Osteoblast (primary cell): ENCODE measurements at regions not wholly inside any gene's neighbourhood (a gene's known extent, or its start where the extent isn't known, plus 50 kb on each side); places are given as distances from the start of the nearest gene placed in this dataset.

Experiments
- DNase-seq: peaks from one replicate; pipeline ENCODE4 v3.0.0; 2011; ENCODE audit warnings: low spot score, mixed read lengths; ENCODE audit not compliant: insufficient read length; ENCODE audit errors: missing footprints
- H2AFZ ChIP-seq: 2 replicates; pipeline ENCODE4 v1.6.0; 2011; ENCODE audit warnings: mild to moderate bottlenecking, low read length
- H3K27ac ChIP-seq: 2 replicates; pipeline ENCODE4 v1.5.1; 2011; ENCODE audit warnings: mild to moderate bottlenecking, low read depth, low read length, moderate library complexity
- H3K27me3 ChIP-seq: 2 replicates; pipeline ENCODE4 v1.6.0; 2012; ENCODE audit warnings: mild to moderate bottlenecking, control low read depth, inconsistent platforms, low read length, moderate library complexity; ENCODE audit not compliant: insufficient read depth
- H3K36me3 ChIP-seq: 2 replicates; pipeline ENCODE4 v1.5.1; 2011; ENCODE audit warnings: mild to moderate bottlenecking, low read length, control low read depth, moderate library complexity; ENCODE audit not compliant: insufficient read depth
- H3K4me1 ChIP-seq: 2 replicates; pipeline ENCODE4 v1.5.1; 2011; ENCODE audit warnings: mild to moderate bottlenecking, low read length, control low read depth, moderate library complexity; ENCODE audit not compliant: insufficient read depth
- H3K4me2 ChIP-seq: 2 replicates; pipeline ENCODE4 v1.6.0; 2011; ENCODE audit warnings: mild to moderate bottlenecking, low read length; ENCODE audit not compliant: insufficient read depth
- H3K4me3 ChIP-seq: fragments of 200-600 bp; sonication (generic); 3 replicates; pipeline ENCODE4 v1.5.1; 2012; ENCODE audit warnings: mild to moderate bottlenecking, low read length, inconsistent platforms; ENCODE audit not compliant: insufficient read depth
- H3K79me2 ChIP-seq: 2 replicates; pipeline ENCODE4 v1.6.0; 2012; ENCODE audit warnings: mild to moderate bottlenecking, low read length, control low read depth, inconsistent platforms; ENCODE audit not compliant: insufficient read depth
- H3K9me3 ChIP-seq: 2 replicates; pipeline ENCODE4 v1.5.1; 2011; ENCODE audit warnings: low read depth, low read length, control low read depth
- H4K20me1 ChIP-seq: 2 replicates; pipeline ENCODE4 v1.6.0; 2012; ENCODE audit warnings: mild to moderate bottlenecking, low read length, control low read depth; ENCODE audit not compliant: insufficient read depth
- CTCF ChIP-seq: IDR thresholded peaks from 2 replicates; pipeline ENCODE4 v1.5.1; 2011; ENCODE audit warnings: mild to moderate bottlenecking, low read depth, low read length, moderate library complexity; ENCODE audit errors: extremely low read depth

- H3K36me3 ChIP-seq: no peaks in the 10 kb centered on the region
- no peaks in the 10 kb centered on the region for H3K9me3 ChIP-seq
- no peak overlapping the region for H3K27ac ChIP-seq
- H3K4me1 ChIP-seq: no peaks in the 10 kb centered on the region
- H2AFZ ChIP-seq: no peak overlapping the region
- no peak overlapping the region for H3K4me2 ChIP-seq
- no peaks in the 10 kb centered on the region for H3K27me3 ChIP-seq
- no peaks in the 10 kb centered on the region for H4K20me1 ChIP-seq
- no peak overlapping the region for H3K4me3 ChIP-seq
- no peak for TF ChIP-seq CTCF
- no peaks in the 10 kb centered on the region for H3K79me2 ChIP-seq
- no peak for DNase-seq
Measured at GRCh38 chr6:96743496-96743895, 93.8 kb downstream of the GPR63 start.

- DNase-seq: no peak
- Histone ChIP-seq H2AFZ (no peak overlapping the region), H3K79me2 (no peaks in the 10 kb centered on the region), H3K27me3 (no peaks in the 10 kb centered on the region), H3K36me3 (no peaks in the 10 kb centered on the region), H4K20me1 (no peaks in the 10 kb centered on the region), H3K4me3 (no peak overlapping the region), H3K4me2 (no peak overlapping the region), H3K9me3 (no peaks in the 10 kb centered on the region), H3K4me1 (no peaks in the 10 kb centered on the region), H3K27ac (no peak overlapping the region)
- TF ChIP-seq CTCF: no peak
Measured at GRCh38 chr6:96742702-96743101, 94.6 kb downstream of the GPR63 start.

GRCh38 chr6:96735332-96735731 is 101.9 kb downstream of the GPR63 start:
- no peak for TF ChIP-seq CTCF

GRCh38 chr6:96727144-96727543 is 110.1 kb downstream of the GPR63 start:
- no peaks in the 10 kb centered on the region for H3K27me3 ChIP-seq
- peaks cover 3% of the 10 kb centered on the region for H3K9me3 ChIP-seq
- DNase-seq: no peak
- no peak overlapping the region for H3K4me2 ChIP-seq
- TF ChIP-seq CTCF: no peak
- no peaks in the 10 kb centered on the region for H3K4me1 ChIP-seq
- no peak overlapping the region for H3K4me3 ChIP-seq
- H3K79me2 ChIP-seq: no peaks in the 10 kb centered on the region
- no peak overlapping the region for H2AFZ ChIP-seq
- no peaks in the 10 kb centered on the region for H4K20me1 ChIP-seq
- H3K36me3 ChIP-seq: no peaks in the 10 kb centered on the region
- no peak overlapping the region for H3K27ac ChIP-seq

More at GRCh38 chr6:96735332-96735731, 101.9 kb downstream of the GPR63 start:
- Histone ChIP-seq H3K4me2 (no peak overlapping the region), H3K9me3 (no peaks in the 10 kb centered on the region), H2AFZ (no peak overlapping the region), H3K4me3 (no peak overlapping the region), H3K4me1 (no peaks in the 10 kb centered on the region), H3K79me2 (no peaks in the 10 kb centered on the region), H3K36me3 (no peaks in the 10 kb centered on the region), H4K20me1 (no peaks in the 10 kb centered on the region), H3K27ac (no peak overlapping the region), H3K27me3 (no peaks in the 10 kb centered on the region)
- DNase-seq: no peak
